ENCODE measurements at regions not wholly inside any gene's neighbourhood (a gene's known extent, or its start where the extent isn't known, plus 50 kb on each side); places are given as distances from the start of the nearest gene placed in this dataset.

- DNase-seq: no peak
Measured at GRCh38 chr2:67792191-67792590, 270.6 kb downstream of the C1D start.

- DNase-seq: no peak
Measured at GRCh38 chr2:67792681-67793091, 270.1 kb downstream of the C1D start.

DNA sequence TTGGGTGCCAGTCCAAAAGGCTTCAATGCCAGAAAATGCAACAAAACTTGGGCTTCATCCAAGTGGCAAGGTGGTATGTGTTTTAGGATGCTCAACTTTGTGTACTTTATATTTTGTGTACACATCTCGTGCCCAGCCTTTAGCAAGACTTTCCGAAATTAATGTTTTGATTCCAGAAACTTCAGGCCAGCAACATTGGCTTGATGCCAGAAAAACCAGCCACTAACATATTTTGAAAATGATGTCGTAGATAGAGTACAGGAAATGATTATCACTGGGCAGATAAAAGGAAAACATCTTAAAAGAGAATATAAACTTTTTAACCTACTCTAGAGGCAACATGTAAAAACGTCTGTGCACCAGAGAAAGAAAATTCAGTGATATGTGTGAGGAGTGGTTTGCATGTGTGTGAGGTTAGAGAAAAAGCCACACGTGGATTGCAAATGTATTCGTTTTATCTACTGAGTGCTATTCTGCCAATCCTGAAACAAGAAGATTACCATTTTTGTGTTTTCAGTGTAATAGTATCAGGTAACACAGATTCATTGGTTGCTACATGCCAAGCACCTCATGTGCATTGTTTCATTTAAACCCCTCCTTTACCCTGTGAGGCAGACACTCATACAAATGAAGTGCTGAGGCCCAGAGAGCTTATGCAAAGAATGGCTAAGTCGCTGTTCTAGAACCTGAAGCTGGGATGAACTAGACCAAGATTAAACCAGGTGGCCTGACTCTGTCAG lies 264.8 kb downstream of the C1D start:
- DNase-seq: no peak

DNA sequence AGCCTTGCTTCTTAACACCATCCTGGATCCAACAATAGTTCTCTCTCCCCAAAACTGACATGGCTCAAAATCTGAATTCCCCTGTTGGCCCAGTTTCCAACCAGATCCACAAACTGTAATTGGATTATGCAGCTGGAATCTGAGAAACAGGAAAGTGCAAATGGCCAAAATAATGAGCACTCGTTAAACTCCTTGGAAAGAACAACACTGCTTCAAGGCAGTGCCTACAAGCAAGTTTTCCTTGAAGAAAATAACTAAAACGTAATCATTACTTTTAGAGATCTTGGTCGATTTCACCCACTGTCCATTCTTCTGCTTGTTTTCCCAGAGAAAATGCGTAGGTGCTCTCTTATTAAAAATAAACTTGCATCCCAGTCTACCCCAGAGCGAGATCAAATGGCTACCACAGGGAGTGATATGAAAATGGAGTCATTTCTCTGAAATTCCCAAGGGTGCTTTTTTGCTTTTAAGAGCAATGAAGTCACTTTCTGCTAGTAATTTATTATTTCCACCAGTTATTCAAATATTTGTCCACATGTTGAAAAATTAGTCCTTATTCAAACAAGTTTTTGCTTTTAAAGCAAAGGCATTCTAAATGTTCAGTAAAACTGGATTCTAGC lies 264.2 kb downstream of the C1D start:
- DNase-seq: no peak

DNA sequence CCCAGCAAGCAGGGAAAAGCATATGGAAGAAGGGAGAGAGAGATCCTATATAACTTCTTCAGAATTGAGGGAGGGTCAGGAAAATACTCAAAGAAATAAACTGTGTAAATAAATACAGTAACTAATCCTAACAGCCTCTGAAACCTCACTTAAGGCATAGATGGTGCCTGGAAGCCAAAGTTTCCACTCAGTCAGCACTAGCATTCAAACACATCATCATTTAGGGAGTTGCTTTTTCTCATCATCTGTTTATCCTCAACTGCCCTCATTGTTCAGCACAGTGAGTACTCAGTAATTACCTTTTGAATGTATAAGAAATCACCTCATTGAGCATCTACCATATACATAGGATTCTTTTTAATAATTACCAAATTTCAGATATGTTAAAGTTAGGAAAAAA lies 262.9 kb downstream of the C1D start:
- no peak for DNase-seq

- DNase-seq: no peak
Measured at GRCh38 chr2:67802291-67802690, 260.5 kb downstream of the C1D start.

DNA sequence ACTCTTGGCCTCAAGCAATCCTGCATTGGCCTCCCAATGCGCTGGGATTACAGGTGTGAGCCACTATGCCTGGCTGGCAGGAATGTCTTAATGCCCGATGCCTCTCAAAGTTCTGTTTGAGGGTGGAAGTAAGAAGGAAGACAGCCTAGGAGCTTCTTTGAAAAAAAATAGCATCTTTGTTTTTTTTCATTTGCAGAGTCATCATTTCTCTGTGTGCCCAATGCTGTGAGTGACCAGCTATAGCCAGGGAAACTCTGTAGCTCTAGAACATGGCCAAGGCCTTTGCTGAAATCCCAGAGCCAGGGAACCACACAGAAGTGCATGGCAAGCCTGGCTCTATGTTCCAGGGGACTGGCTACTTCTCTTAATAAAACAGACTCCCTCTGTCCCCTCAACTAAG lies 260.0 kb downstream of the C1D start:
- no peak for DNase-seq

DNA sequence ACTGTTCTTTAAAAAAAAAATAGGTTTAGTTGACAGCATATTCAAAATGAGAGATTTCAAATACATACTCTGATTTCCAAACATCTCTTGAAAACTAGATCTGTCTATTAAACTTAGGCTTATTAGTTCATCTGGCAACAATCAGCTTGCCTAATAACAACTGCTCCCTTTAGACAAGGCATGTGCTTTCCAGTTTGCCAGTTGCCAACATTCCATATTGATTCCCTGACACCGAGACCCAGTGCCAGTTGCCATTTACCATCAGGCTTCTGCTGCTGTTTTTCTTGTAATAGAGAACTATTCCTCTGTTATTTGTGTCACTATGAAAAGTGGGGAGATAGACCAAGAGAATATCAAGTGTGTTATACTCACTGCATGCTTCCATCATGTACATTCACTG lies 256.0 kb downstream of the C1D start:
- no peak for DNase-seq

DNA sequence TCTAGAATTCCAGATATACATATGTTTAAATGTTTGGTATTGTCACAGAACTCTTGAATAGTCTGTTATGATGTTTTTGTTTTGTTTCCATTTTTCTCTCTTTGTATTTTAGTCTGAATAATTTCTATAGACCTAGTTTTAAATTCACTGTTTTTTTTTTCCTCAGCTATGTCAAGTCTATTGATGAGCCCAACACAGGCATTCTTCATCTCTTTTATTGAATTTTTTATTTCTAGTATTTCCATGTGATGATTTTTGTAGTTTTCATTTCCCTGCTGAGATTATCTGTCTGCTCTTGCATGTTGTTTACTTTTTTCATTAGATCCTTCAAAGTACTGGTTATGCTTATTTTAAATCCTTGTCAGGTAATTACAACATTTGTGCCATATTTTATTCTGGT lies 254.7 kb downstream of the C1D start:
- DNase-seq: no peak

DNA sequence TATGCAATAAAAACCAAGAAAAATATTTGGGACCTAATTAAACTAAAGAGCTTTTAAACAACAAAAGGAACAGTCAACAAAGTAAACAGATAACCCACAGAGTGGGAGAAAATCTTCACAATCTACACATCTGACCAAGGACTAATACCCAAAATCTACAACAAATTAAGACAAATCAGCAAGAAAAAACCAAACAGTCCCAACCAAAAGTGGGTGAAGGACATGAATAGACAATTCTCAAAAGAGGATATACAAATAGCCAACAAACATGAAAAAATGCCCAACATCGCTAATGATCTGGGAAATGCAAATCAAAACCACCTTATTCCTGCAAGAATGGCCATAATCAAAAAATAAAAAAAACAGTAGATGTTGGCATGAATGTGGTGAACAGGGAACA lies 250.1 kb downstream of the C1D start:
- no peak for DNase-seq

DNA sequence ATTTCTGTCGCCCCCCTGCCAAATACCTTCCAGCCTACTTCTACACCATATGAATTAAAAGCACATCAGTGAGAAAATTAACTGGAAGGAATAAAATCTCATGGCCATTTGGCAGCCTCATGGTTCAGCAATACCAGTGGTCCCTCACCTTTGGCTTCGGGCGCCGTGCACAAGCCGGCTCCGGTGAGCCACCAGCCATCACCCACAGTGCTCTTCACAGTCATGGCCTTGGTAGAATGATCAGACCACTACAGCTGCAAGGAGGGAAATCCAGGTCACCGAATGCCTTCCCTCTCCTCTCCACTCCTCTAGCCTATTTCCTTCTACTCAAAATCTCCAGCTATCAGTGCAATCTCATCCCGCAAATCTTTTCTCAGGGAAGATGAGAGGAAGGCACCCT lies 239.1 kb downstream of the C1D start:
- DNase-seq: no peak

DNA sequence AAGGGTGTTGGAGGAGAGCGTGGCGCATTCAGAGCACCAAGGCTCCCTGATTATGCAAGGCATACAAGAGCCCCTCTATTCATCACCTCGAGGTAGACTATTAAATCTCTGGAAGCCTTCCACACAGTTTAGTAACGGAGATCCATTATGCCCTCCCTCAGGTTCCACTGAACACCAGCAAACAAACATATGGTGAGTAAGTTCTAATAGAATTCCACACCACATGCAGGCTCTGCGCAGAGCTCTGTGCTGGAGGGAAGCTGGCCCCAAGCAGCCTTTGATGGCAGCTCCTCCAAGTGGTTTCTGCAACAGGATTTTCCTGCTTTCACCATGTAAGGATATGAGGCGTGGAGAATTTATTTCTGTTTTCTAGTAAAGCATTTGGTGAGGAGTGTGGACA lies 238.6 kb downstream of the C1D start:
- DNase-seq: no peak

- DNase-seq: no peak
Measured at GRCh38 chr2:67825476-67825875, 237.3 kb downstream of the C1D start.

DNA sequence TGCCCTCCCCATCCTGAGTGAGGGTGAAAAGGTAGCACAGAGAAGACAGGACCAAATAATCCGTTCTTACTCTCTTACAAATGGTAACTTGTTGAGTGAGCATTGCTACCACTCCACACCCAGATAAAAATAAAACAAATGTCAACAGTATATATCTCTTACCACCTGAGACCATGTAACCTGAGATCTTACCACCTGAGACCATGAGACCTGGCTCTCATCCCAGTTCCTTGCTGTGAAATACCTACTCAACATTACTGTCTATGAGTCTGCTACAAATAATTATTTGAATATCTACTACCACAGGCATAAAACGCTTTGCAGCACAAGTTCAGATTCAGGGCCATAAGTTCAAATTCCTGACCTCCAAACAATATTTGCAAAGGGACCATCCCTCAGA lies 234.7 kb downstream of the C1D start:
- no peak for DNase-seq

- DNase-seq: no peak
Measured at GRCh38 chr2:67829470-67829869, 233.3 kb downstream of the C1D start.

DNA sequence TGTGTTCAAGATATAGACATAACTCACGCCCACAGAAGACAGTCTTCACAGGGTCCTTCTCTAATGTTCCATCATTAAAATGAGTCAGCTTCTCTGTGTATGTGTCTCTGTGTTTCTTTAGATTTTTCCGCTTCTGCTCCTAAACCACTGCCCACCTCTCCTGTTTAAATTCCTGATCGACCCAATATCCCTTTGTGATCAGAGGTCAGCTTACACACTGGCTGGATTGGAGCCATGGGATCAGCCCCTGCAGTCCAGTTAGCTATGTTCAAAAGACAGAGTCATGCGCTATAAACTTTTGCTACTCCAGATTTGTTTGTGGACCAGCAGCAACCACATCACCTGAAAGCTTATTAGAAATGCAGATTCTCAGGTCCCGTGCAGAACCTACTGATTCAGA lies 229.2 kb downstream of the C1D start:
- no peak for DNase-seq

GRCh38 chr2:67834482-67834881 lies 228.3 kb downstream of the C1D start:
- DNase-seq: no peak

DNA sequence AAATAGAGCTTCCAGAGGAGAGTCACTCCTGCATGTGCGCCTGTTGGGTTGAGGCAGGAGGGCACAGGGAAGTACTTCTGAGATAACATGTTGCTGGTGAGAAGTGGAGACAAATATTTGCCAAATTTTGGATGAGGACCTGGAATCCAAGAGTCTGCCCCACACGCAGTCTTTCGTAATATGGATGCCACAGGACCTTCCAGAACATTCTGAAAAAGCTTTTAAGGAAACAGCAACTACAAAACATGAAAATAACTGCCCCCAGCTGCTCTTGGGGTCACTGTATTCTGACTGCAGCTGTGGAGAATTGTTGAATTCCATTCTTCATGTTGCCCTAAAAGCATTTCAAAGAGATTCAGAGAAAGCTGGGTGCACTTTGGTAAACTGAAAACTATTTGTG lies 227.5 kb downstream of the C1D start:
- DNase-seq: no peak

DNA sequence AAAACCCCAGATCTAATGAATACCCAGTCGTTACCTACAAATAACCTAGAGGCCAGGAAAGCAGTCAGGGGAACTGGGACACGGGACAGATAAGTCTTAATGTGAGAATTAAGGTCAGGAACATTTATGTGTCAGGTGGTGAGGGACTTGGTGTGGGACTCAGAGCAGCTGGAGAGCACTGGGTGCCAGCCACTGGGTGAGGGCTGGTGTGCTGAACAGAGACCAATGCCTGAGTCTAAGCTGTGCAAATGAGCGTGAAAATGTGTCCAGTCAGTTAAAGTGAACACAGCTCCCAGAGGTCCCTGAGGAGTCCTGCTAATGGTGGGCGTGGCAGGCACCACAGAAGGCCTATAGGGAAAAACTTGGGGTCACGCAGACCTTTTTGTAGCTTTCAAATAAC lies 225.9 kb downstream of the C1D start:
- DNase-seq: no peak

DNA sequence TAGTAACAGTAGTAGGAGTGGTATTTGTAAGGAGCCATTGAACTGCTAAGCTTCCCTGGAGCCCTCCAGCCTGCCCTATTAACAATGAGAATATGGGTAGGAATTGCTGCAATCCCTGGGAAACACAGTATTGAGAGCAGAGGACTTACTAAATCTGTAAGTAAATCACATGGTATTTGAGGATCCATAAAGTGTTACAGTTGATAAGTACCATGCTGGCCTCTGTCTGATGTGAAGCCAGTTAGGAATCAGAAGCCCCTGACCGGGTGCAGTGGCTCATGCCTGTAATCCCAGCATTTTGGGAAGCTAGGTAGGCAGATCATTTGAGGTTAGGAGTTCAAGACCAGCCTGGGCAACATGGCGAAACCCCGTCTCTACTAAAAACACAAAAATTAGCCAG lies 224.6 kb downstream of the C1D start:
- no peak for DNase-seq

GRCh38 chr2:67839242-67839641 lies 223.6 kb downstream of the C1D start:
- DNase-seq: no peak

DNA sequence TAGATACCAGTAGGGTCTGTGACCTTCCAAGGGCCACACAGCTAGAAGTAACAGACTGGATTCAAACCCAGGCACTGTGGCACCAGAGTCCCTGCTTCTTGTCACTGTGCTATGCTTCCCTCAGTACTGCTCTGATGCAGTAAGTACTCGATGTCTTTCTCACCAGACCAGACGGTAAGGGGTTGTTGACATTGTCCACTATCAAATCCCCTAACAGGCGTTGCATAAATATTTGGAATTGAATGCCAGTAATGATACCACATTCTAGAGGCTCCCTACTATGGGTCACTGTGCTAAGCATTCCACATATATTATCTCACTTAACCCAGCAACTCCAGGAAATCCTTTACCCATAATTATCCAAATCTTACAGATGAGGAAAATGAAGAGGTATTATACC lies 223.1 kb downstream of the C1D start:
- no peak for DNase-seq

- DNase-seq: peak; percentile 55
Measured at GRCh38 chr2:67840460-67841068, 222.2 kb downstream of the C1D start.

GRCh38 chr2:67841711-67842110 lies 221.1 kb downstream of the C1D start:
- DNase-seq: no peak
